Right lobe of liver (tissue), 4 donors: ENCODE measurements at regions not wholly inside any gene's neighbourhood (a gene's known extent, or its start where the extent isn't known, plus 50 kb on each side); places are given as distances from the start of the nearest gene placed in this dataset.

ENCODE experiments used
- CTCF ChIP-seq, 4 donors: fragments of 200-600 bp in 3 of 4; fragments of 450-650 bp in 1 of 4; IDR thresholded peaks; one replicate each; pipeline versions ENCODE4 v1.5.1 to v1.8.0; 2016 to 2022; ENCODE audit warnings: antibody characterized with exemption in 4 of 4, mild to moderate bottlenecking in 2 of 4
- POLR2A ChIP-seq: fragments of 450-650 bp; IDR thresholded peaks from one replicate; pipeline ENCODE4 v1.6.1; 2017; ENCODE audit warnings: antibody characterized with exemption, mild to moderate bottlenecking
- donor health status: DM: no; HTN: no; CAD: no.
- donor health status: DM: no; HTN: no; CAD: no.
- donor health status: DM: no; HTN: yes; CAD: no.

- TF ChIP-seq CTCF (IDR thresholded peaks at IDR 0.05) (no peak), POLR2A (no peak)
These were observed 415.9 kb downstream of the GPAM start for GRCh38 chr10:111767661-111768060.
